RWPE1 (cell line): ENCODE measurements at regions not wholly inside any gene's neighbourhood (a gene's known extent, or its start where the extent isn't known, plus 50 kb on each side); places are given as distances from the start of the nearest gene placed in this dataset.

Experiments used
- CTCF ChIA-PET: fragments of 350-600 bp; sonication (Branson Sonifier 250); formaldehyde crosslinking; extraction: SDS; loops from one replicate; lab custom pipeline; 2021; lab: Yijun Ruan, JAX
- POLR2A ChIA-PET: fragments of 400-600 bp; formaldehyde crosslinking; extraction: SDS; loops from one replicate; lab custom pipeline; 2020; ENCODE audit warnings: antibody characterized with exemption; ENCODE audit not compliant: low non-redundant PET; lab: Yijun Ruan, JAX
- DNase-seq: peaks from one replicate; pipeline ENCODE4 v3.0.0; 2012; ENCODE audit warnings: low spot score
- H3K27ac ChIP-seq: fragments of 450-650 bp; 2 replicates; pipeline ENCODE4 v1.5.1; 2017
- TF ChIP-seq, protein P1 (sequence below): fragments of 450-650 bp; conservative IDR thresholded peaks from 2 replicates; pipeline ENCODE4 v1.5.1; 2017; ENCODE audit warnings: low read depth, mild to moderate bottlenecking

DNA sequence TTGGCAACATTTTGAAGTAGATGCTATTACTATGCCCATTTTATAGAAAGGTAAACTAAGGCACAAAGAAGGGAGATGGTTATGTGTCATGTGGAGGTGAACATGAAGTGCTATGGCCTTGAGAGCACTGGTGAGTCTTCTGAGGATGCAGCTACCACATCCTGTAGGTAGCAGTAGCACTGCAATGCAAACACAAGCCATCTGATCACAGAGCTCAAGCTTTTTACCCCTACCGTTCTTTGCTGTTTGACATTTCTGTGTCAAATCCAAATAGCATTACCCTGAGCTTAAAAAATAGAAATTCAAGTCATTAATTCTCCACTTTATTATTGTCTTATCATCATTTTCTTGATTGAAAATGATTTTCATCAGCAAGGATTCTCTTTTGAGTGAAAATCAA is 382.9 kb downstream of the KCTD12 start:
- ChIA-PET CTCF (interaction anchor here (0.5 kb wide), 1 partner anchor 30 kb away, joined by 4 read pairs; no protein-coding TSS in a partner anchor), POLR2A (no interaction called here)
- no peak overlapping the region for H3K27ac ChIP-seq
- TF ChIP-seq, protein P1, sequence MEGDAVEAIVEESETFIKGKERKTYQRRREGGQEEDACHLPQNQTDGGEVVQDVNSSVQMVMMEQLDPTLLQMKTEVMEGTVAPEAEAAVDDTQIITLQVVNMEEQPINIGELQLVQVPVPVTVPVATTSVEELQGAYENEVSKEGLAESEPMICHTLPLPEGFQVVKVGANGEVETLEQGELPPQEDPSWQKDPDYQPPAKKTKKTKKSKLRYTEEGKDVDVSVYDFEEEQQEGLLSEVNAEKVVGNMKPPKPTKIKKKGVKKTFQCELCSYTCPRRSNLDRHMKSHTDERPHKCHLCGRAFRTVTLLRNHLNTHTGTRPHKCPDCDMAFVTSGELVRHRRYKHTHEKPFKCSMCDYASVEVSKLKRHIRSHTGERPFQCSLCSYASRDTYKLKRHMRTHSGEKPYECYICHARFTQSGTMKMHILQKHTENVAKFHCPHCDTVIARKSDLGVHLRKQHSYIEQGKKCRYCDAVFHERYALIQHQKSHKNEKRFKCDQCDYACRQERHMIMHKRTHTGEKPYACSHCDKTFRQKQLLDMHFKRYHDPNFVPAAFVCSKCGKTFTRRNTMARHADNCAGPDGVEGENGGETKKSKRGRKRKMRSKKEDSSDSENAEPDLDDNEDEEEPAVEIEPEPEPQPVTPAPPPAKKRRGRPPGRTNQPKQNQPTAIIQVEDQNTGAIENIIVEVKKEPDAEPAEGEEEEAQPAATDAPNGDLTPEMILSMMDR, result no peak
- DNase-seq, result no peak

DNA sequence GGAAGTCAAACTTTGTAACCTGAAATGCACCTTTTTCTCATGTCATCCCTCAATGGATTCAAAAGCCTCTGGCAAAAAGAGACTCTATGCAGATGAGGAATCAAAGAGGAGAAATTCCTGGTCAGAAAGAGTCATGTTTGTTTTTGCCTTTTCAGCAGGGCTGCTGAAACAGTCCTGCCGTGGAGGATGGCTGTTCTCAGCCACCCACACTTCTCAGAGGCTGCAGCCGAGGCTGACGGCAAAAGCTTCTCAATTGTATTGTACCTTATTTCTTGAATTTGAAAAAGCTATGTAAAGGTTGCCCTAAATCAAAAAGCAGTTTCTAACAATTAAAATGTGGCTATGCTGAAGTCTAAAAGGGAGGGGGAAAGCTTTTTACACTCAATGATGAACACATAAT is 385.3 kb downstream of the KCTD12 start:
- H3K27ac ChIP-seq, result no peak overlapping the region
- TF ChIP-seq, protein P1, result no peak
- DNase-seq, result no peak
- ChIA-PET CTCF (no interaction called here), POLR2A (no interaction called here)

DNA sequence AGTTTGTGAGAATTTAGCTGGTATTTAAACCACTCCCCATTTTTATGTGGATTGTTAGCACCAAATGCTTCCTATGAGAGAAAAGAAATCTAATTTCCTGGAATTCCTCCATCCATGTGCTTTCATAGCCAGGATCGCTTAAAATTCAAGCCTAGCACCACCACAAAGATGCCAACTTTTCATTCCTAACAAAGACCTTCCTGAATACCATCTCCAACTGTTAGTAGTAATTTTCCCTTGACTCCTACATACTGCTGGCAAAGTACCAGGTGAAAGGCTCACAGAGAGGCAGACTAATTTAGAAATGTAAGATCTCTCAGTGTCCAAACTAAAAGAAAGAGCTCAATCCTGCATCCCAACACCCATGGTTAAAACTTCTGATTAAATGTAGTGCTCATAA is 386.3 kb downstream of the KCTD12 start:
- H3K27ac ChIP-seq, result no peak overlapping the region
- no peak for DNase-seq
- ChIA-PET CTCF (no interaction called here), POLR2A (no interaction called here)
- TF ChIP-seq, protein P1, result no peak

DNA sequence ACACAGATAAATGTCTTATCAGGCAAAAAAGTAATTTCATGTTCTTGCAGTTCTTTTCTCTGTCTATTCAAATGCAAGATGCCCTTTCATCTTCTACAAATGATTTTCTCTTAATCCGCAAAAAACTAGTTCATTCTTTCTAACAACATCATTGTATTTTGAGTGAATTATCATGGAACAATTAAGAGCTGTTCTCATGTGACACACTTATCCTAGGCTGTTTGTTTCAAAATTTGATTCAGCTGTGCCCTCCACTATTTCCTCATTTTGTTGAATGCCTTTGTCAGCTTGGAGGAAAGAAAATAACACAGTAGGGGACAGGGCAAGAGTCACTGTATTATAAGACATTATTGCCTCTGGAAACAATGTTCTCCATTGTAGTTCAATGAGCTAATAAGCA is 396.9 kb downstream of the KCTD12 start:
- no peak for DNase-seq
- CTCF ChIA-PET, result no interaction called here
- TF ChIP-seq, protein P1, result no peak

DNA sequence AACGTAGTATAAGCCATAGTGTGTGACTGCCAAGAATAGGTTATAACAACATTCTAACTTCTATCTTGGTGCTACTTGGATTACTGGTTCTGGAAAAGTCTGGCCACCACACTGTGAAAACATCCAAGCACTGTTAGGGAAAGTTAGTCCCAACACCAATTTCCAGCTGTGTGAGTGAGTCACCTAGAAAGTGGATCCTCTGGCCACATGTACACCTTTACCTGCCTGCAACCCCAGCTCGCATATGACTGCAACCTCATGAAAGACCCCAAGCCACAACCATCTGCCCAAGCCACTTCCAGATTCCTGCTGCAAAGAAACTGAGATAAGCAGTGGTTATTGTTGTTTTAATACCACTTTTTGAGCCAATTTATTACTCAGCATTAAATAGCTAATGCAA is 404.5 kb downstream of the KCTD12 start:
- ChIA-PET POLR2A (no interaction called here), CTCF (no interaction called here)

More for the DNA sequence above, 396.9 kb downstream of the KCTD12 start:
- POLR2A ChIA-PET, result no interaction called here
- no peak overlapping the region for H3K27ac ChIP-seq

DNA sequence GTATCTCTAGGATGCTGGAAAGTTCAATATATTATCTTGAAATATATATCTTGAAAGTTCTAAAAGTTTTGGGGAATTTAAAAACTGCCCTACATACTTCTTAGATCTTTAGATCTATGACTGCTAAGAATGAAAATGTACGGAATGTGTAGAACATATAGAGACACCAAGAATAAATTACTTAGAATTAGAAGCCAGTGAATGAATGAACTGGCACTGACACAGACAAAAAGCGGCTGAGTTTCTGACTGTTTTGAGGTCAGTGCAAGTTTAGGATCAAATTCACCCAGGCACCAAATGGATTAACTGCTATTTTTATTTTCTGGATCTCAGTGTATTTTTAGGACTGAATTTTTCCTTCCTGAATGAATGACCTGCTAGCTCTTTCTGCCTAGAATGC is 411.2 kb downstream of the KCTD12 start:
- POLR2A ChIA-PET, result no interaction called here

More for the DNA sequence above, 404.5 kb downstream of the KCTD12 start:
- DNase-seq, result no peak
- TF ChIP-seq, protein P1, result no peak
- no peak overlapping the region for H3K27ac ChIP-seq

More for the DNA sequence above, 411.2 kb downstream of the KCTD12 start:
- no peak overlapping the region for H3K27ac ChIP-seq
- CTCF ChIA-PET, result no interaction called here
- TF ChIP-seq, protein P1, result no peak
- DNase-seq, result no peak
